Stomach (tissue), 4 donors: ENCODE measurements at regions not wholly inside any gene's neighbourhood (a gene's known extent, or its start where the extent isn't known, plus 50 kb on each side); places are given as distances from the start of the nearest gene placed in this dataset.

ENCODE experiments used
- POLR2A ChIP-seq, 4 donors: fragments of 450-650 bp; IDR thresholded peaks; one replicate each; pipeline ENCODE4 v1.6.1; 2016; ENCODE audit warnings: antibody characterized with exemption in 4 of 4, control low read depth in 2 of 4, mild to moderate bottlenecking in 1 of 4, moderate library complexity in 1 of 4
- TF ChIP-seq, protein P1 (sequence below), 7 experiments: fragments of 450-650 bp in 4 of 7; fragments of 200-600 bp in 3 of 7; sonication (generic) in 3 of 7; IDR thresholded peaks; one replicate each; pipeline ENCODE4 v1.5.1; 2016 to 2019; ENCODE audit warnings: antibody characterized with exemption in 7 of 7, control low read depth in 2 of 7, mild to moderate bottlenecking in 1 of 7

DNA sequence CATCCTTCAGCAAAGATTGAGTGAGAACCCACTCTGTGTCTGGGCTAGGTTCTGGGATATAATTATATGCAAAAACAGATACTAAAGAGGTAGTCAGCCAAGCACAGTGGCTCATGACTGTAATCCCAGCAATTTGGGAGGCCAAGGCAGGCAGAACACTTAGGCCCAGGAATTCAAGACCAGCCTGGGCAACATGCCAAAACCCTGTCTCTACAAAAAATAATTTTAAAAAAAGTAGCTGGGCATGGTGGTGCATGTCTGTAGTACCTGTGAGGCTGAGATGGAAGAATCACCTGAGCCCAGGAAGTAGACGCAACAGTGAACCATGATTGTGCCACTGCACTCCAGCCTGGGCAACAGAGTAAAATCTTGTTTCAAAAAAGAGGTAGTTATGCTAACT is 237.5 kb upstream of the HMGA2 start:
- TF ChIP-seq POLR2A (IDR thresholded peaks at IDR 0.05), result no peak
- TF ChIP-seq, protein P1, sequence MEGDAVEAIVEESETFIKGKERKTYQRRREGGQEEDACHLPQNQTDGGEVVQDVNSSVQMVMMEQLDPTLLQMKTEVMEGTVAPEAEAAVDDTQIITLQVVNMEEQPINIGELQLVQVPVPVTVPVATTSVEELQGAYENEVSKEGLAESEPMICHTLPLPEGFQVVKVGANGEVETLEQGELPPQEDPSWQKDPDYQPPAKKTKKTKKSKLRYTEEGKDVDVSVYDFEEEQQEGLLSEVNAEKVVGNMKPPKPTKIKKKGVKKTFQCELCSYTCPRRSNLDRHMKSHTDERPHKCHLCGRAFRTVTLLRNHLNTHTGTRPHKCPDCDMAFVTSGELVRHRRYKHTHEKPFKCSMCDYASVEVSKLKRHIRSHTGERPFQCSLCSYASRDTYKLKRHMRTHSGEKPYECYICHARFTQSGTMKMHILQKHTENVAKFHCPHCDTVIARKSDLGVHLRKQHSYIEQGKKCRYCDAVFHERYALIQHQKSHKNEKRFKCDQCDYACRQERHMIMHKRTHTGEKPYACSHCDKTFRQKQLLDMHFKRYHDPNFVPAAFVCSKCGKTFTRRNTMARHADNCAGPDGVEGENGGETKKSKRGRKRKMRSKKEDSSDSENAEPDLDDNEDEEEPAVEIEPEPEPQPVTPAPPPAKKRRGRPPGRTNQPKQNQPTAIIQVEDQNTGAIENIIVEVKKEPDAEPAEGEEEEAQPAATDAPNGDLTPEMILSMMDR (IDR thresholded peaks at IDR 0.05), result no peak
